A172 (cell line): ENCODE measurements at regions not wholly inside any gene's neighbourhood (a gene's known extent, or its start where the extent isn't known, plus 50 kb on each side); places are given as distances from the start of the nearest gene placed in this dataset.
"Not testable (repeated sequence)": the region's sequence is repeated elsewhere in the genome, so short reads cannot be mapped to it uniquely, and the experiment has no call there.

Experiments
- DNase-seq: peaks from one replicate; pipeline ENCODE4 v3.0.0-alpha.2; 2015; ENCODE audit warnings: low spot score

DNA sequence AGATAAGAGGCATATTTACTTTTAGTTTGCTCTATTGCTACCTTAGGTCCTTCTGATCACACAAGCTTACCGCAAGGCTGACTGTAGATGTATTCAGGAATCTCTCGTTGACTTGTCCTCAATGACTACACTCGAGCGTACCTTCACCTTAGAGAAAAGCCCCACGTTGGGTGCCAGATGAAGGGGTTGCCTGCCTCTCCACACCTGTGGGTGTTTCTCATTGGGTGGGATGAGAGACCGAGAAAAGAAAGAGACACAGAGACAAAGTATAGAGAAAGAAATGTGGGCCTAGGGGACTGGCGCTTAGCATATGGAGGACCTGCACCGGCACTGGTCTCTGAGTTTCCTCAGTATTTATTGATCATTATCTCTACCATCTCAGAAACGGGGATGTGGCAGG lies 51.8 kb downstream of the ASCL4 start:
- DNase-seq = no peak

DNA sequence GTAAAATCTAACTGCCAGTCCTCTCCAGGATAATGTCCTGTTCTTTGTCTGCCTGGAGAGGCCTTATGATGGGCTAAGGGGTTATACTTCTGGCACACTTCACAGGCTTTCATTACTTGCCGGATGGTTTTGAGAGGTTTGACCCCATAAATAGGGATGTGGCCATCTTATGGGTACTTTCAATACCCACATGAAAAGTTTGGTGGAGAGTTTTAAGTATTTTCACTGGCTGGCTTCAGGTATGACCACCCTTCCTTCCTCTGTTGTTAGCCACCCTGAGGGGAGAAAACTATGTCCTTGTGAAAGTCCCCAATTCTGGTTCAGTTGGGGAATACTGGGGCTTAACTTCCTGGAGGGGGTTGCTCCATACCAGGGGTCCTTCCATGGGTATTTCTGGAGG lies 54.8 kb downstream of the ASCL4 start:
- DNase-seq = no peak

DNA sequence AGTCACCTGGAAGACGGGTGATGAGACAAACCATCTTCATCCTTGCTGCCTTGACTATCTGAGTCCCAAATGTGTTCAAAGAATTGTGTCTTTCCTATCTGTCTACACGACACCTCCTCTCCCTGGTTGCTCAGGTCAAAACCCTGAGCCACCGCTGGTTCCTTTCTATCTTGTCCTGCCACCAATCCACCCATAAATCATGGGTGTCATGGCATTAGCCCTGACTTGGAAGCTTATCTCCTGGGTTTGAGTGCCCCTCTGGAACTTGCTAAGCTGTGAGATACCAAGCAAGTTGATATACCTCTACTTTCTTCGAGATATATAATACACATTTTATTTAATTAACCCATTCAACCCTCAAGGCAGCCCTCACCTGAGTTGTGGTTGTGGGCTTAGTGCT lies 57.9 kb downstream of the ASCL4 start:
- DNase-seq = no peak

DNA sequence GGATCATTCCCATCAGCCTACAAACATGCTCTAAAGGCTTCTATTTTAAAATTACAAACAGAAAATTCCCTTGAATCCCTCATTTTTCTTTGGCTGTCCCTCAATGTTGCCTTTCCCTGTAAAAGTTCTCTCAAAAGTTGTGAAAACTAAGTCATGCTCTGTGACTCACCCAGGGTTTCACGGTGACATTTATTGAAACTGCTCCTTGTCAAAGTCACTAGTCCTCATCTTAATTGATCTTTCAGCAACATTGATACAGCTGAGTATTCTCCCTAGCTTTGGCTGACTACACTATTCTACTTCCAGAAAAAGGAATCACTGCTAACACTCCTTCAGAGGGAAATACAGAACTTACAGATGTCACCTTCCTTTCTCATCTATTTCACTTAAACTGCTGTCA lies 65.7 kb downstream of the ASCL4 start:
- DNase-seq = no peak

DNA sequence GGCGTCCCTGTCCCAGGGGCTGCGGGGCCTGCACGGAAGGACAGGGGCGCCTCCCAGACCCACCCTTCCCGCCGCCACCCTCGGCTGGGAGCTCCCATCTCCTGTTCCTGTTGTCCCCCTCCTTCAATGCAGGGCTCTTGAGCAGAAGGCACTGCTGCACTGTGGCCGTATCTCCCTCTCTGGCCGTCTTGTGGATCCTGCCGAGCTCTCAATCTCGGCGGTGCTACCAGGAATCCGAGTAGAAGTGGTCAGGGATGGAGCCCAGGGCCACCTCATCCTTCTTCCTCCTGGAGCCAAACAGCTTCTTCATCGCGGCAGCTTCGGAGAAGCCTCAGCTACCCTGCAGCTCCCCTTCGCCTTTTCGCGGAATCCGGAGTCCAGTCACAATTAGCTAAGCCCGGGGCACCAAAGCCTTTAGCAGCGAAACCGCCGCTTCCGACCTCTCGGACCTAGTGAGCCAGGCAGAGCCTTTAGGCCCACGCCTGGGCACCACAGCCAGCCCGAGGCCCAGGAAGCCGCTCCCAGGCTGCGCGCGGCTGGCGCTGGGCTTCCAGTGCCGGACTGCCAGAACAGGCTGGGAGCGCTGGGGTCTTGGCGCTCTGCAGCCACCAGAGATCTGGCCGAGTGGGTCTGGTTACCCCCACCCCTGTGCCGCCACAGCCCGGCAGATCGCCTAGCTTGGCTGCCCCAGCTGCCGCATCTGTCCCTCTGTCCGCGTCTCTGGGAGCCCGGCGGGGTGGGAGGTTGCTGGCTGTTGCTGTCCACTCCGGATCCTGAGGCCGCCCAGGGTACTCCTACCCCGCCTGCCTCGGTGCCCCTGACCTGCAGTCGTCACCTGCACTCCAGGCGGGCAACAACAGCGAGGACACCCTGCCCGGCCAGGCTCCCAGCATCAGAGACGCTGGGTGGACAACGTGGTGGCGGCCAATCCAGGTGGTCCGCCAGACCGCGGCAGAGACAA lies 69.1 kb downstream of the ASCL4 start:
- DNase-seq = no peak

DNA sequence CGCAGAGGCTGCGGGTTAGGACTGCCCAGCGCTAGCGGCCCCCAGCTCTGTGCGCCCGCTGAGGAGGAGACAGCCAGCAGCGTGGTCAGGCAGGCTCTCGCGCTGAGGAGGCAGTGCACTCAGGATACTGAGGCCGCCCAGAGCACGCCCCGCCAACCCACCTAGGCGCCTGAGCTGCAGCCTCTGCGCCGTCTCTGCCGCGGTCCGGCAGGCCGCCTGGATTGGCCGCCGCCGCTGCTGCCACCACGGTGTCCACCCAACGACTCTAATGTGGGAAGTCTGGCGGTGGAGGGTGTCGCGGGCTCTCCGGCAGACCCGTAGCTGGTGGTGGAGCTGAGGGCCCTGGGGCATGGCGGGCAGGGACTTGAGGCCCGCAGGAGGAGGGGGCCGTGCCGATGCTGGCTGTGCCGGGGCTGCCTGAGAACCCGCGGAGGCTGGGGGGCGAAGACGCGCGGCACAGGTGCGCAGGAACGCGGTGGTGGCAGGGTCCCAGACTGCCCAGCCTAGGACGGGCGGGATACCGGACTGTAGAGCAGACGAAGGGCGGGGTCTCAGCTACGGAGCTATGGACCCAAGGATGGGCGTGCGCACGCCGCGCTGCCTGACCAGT lies 69.9 kb downstream of the ASCL4 start:
- DNase-seq = no peak

DNA sequence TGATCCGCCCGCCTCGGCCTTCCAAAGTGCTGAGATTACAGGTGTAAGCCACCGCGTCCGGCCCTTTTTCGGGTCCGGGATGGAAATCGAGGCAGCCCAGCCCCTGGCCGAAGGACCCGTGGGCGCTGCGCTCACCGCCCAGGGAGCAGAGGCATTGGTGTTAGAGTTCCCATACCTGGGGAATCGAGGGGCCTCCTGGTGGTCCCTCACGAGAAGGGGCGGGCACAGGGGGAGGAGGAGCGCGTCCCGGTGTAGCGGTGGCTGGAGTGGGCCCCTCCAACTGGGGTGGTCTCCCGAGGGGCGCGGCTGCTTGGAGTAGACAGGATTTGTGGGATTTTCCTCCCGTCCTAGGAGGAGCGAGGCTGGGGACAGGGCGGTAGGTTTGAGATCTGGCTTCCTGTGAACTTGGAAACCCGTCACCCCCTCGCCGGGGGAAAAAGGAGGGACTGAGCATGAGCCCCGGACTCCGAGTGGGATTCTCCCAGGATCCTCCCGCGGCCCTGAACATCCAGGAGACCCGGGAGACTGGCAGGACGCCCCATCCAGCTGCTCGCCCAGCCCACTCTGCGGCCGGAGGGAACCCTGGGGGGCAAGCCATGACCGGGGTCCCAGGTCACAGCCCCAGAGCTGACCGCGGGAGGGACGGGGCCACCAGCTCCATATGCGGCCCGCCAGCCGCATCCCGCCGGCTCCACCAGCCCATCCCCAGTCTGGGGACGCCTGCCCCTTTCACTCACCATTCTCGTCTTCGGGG lies 70.9 kb downstream of the ASCL4 start:
- DNase-seq = no peak

DNA sequence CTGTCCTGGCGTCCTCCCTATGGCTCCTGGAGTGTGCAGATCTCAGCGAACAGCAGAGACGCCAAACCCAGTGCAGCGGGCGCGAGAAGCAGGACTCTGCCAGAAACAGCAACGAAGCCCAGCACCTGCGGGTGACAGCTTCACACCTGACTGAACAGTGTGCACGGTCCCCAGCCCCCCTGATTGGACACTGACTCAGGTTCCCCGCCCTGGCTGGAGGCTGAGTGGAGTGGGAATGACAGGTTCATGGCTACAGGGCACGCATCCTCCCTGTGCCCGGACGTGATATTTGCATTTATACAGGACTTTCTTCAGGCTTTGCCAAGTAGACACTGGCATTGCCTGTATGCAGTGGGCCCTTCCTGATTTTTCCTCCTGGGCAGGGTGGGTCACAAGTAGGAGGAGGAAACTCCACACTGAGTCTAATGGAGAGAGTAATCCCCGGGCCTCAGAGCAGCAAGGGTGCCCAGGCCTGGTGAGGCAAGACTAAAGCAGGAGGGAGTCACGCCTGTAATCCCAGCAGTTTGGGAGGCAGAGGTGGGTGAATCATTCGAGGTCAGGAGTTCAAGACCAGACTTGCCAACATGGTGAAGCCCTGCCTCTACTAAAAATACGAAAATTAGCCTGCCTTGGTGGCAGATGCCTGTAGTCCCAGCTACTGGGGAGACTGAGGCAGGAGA lies 71.6 kb downstream of the ASCL4 start:
- no peak for DNase-seq

DNA sequence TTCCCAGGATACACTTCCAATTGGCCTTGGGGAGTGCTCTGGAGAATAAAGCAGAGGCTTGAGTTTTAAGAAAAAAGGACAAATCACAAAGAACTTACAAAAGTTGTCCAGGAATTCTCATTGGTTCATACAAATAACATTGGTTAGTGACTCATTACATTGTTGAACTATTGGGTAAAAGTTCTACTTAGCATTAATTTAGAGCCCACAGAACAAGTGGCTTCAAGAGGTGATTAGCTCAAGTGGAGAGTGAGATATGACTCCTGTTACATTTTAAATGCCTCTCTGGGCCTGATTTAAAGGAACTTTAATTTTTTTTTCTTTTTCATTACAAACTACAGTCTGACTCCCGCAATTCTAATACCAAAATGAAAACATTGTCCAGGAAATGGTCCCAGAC lies 72.9 kb downstream of the ASCL4 start:
- DNase-seq = no peak

DNA sequence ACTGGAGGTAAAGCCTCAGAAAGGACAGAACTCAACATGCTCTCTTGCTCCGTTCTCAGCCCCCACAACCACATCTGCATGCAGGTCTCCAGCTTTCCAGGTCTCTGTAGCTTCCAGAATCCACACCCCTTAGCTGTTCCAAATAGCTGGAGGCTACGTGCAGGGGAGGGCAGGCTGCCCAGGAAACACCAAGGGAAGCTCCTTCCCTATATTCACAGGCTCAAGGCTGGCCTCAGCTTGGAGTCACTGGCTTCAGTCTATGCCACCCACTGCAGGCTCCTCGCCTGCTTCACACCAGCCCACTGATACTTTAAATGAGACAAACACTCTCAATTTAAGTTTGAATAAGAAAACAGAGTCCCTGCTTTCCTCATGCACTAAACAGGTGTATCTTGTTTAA lies 73.3 kb downstream of the ASCL4 start:
- no peak for DNase-seq

DNA sequence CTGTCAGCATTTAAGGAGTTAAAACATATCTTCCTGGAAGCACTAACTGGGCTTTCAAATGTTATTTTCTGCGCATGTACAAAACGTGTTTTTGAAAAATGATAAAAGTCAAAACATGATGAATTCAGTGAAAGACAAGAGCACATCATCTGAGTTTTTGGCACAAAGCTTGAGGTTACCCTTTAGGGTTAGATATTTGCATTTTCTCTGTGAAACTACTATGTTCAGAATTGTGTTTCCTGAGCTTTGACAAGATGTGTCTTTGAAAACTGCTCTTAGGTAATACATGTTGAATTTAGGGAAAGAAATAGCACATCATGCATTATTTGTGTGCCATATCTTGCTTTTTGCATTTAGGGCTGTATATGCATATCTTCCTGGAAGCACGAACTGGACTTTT lies 79.0 kb downstream of the ASCL4 start:
- DNase-seq = no peak

DNA sequence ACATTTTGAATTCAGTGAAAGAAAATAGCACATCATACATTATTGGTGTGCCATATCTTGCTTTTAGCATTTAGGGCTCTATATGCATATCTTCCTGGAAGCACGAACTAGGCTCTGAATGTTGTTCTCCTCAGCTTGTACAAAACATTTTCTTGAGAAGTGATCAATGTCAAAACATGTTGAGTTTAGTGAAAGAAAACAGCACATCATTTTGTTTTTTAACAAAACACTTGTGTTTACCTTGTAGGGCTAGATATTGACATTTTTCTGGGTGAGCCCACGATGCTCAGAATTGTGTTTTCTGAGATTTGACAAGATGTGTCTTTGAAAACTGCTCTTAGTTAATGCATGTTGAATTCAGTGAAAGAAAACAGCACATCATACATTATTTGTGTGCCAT lies 81.0 kb downstream of the ASCL4 start:
- DNase-seq = no peak

DNA sequence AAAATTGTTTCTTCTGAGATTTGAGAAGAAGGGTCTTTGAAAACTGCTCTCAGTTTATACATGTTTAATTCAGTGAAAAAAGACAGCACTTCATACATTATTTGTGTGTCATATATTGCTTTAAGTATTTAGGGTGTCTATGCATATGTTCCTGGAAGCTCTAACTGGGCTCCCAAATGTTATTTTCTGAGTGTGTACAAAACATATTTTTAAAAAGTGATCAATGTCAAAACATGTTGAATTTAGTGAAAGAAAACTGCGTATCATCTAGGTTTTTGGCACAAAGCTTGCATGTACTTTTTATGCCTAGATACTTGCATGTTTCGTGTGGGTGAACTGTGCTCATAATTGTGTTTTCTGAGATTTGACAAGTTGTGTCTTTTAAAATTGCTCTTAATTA lies 81.6 kb downstream of the ASCL4 start:
- no peak for DNase-seq

DNA sequence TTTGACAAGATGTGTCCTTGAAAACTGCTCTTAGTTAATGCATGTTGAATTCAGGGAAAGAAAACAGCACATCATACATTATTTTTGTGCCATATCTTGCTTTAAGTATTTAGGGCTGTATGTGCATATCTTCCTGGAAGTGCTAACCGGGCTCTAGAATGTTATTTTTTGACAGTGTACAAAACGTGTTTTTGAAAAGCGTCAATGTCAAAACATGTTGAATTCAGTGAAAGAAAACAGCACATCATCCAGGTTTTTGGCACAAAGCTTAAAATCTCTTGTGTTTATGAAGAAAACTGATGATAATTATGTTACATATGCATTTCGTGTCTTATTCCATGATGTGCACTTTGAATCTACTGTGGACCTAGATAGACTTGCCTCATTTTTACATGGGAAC lies 82.7 kb downstream of the ASCL4 start:
- no peak for DNase-seq

DNA sequence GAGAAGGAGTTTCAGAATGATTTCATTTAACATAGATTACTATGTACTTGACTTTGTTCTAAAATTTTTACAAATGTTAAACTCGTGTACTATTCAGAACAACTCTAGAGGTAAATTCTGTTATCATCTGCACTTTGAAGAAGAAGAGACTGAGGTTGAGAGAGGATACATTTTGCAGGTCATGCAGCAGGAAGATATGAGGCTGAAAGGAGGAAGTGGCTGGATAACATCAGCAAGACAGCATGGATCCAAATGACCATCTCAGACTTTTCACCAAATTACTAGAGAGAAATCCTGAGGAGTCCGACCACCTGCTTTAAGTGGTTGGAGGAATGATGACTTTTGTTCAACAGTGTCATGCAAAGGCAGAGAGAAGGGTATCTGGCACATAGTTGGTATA lies 84.9 kb downstream of the ASCL4 start:
- DNase-seq = no peak

DNA sequence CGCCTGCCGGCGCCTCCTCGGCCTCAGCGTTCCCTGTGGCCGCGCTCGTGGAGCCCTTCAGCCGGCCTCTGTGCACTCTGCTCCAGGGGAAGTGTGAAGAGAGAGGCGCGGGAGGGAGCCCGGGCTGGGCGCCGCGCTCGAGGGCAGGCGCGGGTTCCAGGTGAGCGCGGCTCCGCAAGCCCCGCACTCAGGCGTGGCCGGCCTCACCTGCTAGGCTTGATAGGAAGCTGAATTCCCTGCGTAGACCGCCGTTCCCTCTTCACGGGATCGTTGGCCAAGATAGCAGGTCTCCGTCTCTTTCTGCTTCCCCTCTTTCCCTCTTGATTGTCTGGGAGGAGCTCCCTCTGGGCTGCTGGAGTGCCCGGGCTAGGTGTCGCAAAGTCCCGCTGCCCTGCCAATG lies 89.7 kb downstream of the ASCL4 start:
- DNase-seq = no peak

DNA sequence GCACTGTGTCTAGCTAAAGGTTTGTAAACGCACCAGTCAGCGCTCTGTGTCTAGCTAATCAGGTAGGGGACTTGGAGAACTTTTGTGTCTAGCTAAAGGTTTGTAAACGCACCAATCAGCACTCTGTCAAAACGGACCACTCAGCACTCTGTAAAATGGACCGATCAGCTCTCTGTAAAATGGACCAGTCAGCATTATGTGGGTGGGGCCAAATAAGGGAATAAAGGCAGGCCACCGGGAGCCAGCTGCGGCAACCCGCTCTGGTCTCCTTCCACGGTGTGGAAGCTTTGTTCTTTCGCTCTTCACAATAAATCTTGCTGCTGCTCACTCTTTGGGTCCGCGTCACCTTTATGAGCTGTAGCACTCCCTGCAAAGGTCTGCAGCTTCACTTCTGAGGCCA lies 90.2 kb downstream of the ASCL4 start:
- not testable (repeated sequence) for DNase-seq

DNA sequence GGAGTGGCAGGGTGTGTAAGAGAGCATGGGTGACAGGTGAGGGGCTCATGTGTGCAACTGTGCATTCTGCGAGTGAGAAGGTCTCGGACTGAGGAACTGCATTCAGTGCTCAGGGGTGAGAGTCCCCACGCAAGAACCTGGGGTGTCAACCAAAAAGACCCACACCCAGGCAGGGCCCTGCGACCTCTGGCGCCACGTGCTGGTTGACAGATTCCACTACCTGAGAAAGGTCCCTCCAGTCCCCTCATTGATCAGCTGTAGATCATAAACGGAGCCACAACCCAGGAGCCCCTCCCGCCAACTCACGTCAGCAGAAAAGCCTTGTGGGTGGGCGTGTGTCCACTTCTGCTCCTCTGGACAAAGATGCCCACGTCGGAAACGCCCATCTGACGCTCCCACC lies 98.7 kb downstream of the ASCL4 start:
- no peak for DNase-seq

DNA sequence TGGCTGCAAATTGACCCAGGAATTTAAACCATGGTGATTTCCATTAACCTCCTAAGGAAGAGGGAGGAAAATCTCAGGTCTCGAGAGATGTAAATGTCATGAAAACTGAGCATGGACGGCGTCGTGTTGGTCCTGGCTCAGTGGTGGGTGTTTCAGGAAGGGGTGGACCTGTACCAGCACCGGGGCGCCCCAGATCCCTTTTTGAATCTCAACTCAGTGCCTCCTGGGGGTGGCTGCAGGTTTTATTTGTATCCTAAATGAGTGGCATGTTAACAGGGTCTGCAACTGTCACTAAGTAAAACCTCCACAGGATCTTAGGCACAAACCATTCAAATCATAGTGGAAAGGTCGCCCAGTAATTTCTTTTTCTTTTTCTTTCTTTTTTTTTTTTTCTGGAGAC lies 101.3 kb downstream of the ASCL4 start:
- no peak for DNase-seq

DNA sequence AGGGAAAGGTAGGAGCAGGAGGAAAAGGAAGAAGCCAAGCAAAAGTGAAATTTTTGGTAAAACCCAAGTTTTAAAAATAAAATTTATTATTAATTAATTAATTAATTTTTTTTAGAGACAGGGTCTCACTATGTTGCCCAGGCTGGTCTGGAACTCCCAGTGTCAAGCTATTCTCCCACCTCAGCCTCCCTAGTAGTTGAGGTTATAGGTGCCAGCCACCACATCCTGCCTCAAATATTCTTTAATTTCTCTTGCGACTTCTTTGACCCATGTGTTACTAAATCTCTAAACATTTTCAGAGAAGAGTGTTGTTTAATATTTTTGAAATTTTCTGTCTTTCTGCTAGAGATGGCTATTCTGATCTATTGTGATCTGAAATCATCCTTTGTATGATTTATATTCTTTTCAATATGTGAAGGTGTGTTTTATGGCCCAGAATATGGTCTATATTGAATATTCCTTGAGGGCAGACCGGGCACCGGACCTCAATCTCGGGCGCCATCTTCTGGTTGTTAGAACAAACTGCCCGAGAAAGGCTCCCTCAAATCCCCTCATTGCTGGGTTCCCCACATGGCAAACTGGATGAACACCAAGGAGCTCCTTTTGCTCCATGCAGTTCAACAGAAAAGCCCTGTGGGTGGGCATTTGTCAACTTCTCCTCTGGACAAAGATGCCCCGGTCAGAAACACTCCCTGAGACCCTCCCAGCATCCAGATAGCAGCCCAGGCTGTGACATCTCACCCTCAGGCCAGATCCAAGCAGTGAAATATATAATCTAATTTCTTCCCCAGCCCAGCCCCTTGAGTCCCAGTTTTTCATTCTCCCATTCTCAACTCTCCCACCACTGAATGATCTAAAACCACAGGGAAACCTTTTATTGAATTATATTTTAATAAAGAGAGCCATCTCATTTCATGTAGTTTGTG lies 110.5 kb downstream of the ASCL4 start:
- DNase-seq = peak; percentile 53

DNA sequence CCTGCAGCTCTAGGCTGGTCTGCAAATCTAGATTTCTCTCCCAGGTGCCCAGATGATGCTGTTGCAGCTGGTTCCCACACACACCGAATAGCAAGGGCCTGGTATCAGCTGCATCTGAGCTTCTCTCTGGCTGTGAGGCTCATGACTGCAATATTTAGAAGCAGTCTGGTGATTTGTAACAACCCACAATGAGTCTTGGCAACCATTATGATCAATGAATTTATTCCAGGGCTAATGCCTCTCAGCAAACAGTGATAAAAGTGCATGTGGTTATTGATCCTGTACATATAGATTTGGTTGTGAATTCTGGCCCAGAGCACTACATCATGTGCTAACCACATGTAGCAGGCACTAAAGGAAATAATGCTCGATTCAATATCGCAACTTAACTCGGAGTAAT lies 114.3 kb downstream of the ASCL4 start:
- DNase-seq = no peak
